Astrocyte of the spinal cord (primary cell): ENCODE measurements at regions not wholly inside any gene's neighbourhood (a gene's known extent, or its start where the extent isn't known, plus 50 kb on each side); places are given as distances from the start of the nearest gene placed in this dataset.

Experiments used
- DNase-seq: peaks from one replicate; pipeline ENCODE4 v3.0.0; 2011; ENCODE audit warnings: low read depth, low spot score
- H3K4me3 ChIP-seq: 2 replicates; pipeline ENCODE4 v1.5.1; 2011; ENCODE audit warnings: low read depth, mild to moderate bottlenecking, low read length, moderate library complexity
- CTCF ChIP-seq: IDR thresholded peaks from 2 replicates; pipeline ENCODE4 v1.5.1; 2012; ENCODE audit warnings: low read depth, mild to moderate bottlenecking, low read length, inconsistent platforms
- in situ Hi-C: cut with HindIII; loops from 2 replicates; pipeline ENCODE4 v1.10.0; 2017; ENCODE audit warnings: low sequenced_read_pairs

DNA sequence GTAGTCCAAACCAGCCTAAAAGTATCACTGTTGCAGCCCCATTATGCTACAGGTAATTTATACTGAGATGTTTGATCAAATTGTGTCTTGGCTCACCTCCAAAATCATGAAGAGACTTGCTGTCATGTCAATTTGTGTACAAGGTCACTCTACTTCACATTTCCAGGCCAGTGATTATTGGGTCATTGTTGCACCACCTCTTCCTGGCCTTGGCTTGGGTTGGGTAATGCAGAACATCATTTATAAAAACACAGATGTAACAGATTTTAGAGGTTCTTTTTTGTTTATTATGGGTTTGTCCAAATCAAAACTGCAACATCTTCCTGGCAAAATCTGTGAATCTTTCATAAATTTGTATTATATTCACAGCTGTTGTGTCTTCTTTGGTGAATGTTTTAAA, 459.5 kb downstream of the ANKRD50 start:
- DNase-seq, result no peak
- TF ChIP-seq CTCF, result no peak
- no peak overlapping the region for H3K4me3 ChIP-seq
- in situ Hi-C loops, result no loop called here

- DNase-seq, result peak; percentile 90
- TF ChIP-seq CTCF, result peak; percentile 87
- in situ Hi-C loops, result no loop called here
- H3K4me3 ChIP-seq, result no peak overlapping the region
Observed at GRCh38 chr4:124262211-124263179, 450.0 kb downstream of the ANKRD50 start.

DNA sequence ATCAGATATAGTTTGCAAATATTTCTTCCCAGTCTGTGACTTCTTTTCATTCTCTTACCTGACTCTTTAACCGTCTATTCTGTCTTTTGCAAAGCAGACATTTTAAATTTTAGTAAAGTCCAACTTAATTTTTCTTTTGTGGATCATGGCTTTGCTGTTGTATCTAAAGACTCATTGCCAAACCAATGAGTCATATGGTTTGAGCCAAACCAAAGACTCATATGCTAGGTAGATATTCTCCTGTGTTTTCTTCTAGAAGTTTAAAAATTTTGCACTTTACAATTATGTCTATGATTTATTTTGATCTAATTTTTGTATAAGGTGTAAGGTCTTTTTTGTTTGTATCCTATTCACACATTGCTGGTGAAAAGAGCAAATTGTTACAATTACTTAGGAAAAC, 446.8 kb downstream of the ANKRD50 start:
- no peak for TF ChIP-seq CTCF
- peak; percentile 61 for DNase-seq
- in situ Hi-C loops, result no loop called here
- H3K4me3 ChIP-seq, result no peak overlapping the region

GRCh38 chr4:124266721-124267120, 445.8 kb downstream of the ANKRD50 start:
- in situ Hi-C loops, result no loop called here
- DNase-seq, result no peak
- TF ChIP-seq CTCF, result no peak
- no peak overlapping the region for H3K4me3 ChIP-seq

DNA sequence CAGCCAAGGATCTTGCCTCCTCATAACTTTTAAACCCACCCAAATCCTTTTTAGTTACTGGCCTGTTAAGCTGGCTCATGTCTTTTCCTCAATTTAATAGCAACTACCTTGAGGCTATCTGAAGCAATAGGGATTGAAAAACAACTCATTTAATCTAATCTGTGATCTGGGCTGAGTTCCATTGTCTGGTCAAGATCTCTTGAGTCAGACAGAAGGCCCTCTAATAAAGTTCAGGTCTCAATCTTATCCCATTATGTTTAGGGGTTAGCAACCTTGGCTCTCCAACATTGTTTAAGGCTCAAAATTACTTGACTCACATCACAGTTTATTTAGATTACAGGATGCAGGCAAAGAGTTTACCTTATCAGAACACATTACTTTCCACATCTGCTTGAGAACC, 436.1 kb downstream of the ANKRD50 start:
- in situ Hi-C loops, result no loop called here
- no peak overlapping the region for H3K4me3 ChIP-seq
- TF ChIP-seq CTCF, result no peak
- DNase-seq, result no peak

DNA sequence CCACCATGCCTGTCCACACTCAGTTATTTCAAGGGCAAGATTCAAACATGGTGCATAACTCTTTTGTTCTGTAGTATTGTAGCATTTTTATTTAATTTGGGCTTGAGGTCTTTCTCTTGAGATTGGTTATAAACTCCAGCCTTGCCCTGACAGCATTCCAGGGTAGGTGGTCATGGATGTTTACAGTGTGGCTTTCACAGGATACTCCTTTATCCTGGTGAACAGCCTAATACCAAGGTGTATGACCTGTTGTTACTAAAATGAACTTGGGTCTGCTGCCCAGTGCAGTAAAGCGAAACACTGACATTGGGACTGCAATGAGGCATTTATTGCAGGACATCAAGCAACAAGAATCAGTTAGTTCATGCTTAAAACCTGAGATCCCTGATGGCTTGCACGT, 434.8 kb downstream of the ANKRD50 start:
- TF ChIP-seq CTCF, result no peak
- no peak overlapping the region for H3K4me3 ChIP-seq
- no peak for DNase-seq
- in situ Hi-C loops, result no loop called here
